Right ventricle myocardium inferior (tissue), 1 donor: ENCODE measurements at regions not wholly inside any gene's neighbourhood (a gene's known extent, or its start where the extent isn't known, plus 50 kb on each side); places are given as distances from the start of the nearest gene placed in this dataset.

Source experiments
- ATAC-seq: fragments of 200-7000 bp; cut with Tn5 transposase; one replicate; pipeline ENCODE4 v1.9.1; 2020; ENCODE audit warnings: mild to moderate bottlenecking, moderate library complexity
- DNase-seq: peaks from one replicate; pipeline ENCODE4 v3.0.0; 2021; ENCODE audit errors: missing footprints
- intact Hi-C: fragments of 100-400 bp; cut with DNase I; formaldehyde crosslinking; loops from one replicate; pipeline ENCODE4 v1.11.0; 2022
- donor health status: DM: no; HTN: yes; CAD: no; lungs with severe emphysema.

DNA sequence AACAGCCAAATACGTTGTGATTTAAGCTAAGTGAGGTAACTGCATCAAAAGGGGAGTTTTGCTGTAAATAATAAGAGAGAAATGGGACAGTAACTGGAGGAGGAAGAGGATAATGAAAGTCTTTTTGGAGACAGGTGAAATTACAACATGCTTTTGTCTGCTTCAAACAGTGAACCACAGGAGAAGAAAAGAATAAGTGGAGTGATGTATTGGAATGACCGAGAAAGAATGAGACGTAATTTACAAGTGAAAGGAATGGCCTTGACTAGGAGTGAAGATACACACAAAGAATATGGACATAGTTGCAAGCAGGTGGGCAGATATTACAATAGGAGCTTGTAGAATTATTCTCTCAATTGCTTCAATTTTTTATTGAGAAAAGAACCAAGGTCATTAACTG, 550.8 kb downstream of the DIPK2A start:
- no peak for ATAC-seq
- intact Hi-C loops, result no loop called here
- no peak for DNase-seq

DNA sequence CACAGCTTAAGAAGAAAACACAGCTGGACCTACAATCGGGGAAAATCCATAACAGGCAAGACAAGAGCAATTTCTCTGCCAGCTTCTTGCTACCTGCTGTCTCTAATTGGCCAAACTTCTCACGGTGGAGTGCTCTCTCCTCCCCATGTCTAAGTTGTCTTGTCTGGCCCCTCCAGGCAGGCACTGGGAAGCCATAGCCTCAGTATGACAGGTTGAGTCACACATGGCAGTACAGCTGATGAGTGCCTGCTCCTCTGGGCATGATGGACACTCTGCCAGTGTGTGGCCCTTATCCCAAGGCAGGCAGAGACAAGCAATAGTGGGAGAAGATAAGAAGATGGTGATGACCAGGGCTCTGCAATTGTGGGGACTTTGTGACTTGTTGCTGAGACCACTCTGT, 551.8 kb downstream of the DIPK2A start:
- intact Hi-C loops, result no loop called here
- DNase-seq (no peak), ATAC-seq (no peak)

DNA sequence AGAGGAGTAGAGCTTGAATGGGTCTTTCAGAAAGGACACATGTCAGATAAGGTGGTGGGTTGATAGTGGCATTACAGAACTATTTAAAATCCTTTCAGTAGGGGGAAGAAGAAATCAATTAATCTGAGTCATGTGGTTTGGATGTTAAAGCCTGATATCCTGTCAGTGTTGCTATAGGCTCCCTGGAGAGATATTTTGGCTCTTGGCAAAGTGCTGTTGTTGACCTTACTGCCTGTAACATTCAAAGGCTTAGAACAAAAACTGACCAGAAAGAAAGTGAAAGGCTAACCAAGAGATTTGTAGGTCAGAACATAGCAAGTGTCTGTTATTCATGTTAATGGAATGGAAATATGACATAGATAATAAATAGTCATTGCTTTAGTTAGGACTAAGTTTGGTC, 552.9 kb downstream of the DIPK2A start:
- no peak for ATAC-seq
- intact Hi-C loops, result no loop called here
- DNase-seq, result no peak

DNA sequence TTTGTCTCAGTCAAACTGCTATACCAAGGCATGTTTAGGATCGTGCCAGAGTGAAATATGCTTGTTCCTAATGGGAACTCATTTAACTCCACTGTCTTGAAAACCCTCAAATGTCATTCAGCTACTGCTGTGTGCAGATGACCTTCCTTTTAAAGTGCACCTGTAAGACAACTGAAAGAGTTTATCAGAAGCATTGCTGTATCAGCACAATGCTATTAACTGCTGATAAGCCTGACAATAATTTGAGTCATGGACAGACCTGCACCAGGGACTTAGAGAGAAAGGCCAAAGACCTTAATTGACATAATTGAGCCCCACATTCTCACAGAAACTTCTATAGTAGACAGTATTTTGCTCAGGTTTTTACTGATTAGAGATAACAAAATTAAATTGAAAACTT, 557.9 kb downstream of the DIPK2A start:
- DNase-seq, result no peak
- no peak for ATAC-seq
- intact Hi-C loops, result no loop called here

DNA sequence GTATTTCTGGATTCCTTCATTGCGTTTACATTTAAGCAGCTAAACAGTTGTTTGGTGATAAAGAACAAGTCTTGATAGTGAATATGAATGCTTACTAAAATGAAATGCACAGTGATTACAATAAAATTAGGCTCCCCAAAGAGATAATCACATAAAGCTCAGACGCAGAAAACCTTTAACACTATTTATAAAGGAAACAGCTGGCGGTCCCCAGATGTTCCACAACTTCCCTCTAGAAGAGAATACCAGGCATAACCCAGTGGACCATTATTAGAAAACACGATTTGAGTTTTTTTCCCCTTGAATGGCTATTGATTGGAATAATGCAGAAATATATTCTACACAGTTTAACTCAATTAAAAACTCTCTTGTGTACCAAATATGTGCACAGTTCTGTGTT, 573.2 kb downstream of the DIPK2A start:
- intact Hi-C loops, result no loop called here
- DNase-seq (no peak), ATAC-seq (no peak)

DNA sequence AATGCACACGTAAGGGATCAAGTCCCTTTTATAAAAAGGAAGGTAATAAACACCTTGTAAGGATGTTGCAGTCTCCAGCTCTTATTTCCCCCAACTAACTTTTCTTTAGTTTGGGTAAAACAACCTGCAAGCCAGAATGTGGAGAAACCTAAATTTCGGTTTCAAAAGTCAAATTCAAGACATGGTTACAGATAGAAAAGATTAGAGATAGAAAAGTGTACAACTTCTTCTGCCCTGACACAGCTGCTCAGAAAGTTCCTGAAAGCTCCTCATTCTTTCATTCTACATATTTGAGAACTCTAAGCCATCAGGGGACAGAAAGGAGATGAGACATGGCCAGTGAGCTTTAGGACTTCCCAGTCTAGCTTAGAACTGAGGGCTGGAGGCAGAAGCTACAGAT, 574.9 kb downstream of the DIPK2A start:
- ATAC-seq, result no peak
- no peak for DNase-seq
- intact Hi-C loops, result no loop called here

DNA sequence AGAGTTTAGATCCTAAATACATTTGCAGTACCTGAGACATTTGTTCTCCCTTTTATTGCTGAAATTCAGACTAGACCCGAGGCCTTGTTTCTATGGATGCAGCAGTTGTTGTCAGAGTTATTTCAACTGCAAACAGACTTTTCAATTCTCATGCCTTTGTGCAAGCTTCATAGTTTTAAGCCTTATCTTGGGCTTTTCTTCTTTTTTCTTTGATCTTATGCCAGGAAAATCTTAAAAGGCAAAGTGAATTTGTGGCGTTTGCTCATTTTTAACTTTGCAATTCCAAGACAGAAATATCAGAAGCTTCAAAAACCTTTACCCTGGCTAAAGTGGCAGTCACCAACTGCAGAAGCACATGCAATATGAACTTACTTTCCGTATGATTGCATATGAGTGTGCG, 576.7 kb downstream of the DIPK2A start:
- no peak for ATAC-seq
- intact Hi-C loops, result no loop called here
- DNase-seq, result no peak

DNA sequence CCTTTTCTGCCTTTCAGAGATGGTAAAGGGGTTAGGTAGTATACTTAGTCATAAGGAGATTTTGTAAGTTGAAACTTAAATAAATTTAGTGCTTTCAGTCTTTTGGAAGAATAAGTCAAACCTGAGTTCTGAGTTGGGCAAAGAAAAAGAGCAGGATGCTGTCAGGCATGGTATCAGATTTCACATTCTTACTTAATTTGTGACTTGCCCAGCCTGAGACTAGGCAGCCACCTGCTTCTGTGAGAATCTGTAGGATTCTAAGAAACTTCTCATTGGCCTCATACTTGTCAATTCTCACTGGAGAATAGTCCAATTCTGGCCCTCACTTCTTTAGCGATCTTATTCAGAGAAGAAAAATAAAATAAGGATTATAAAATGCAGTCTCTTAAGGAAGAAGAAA, 577.5 kb downstream of the DIPK2A start:
- DNase-seq (no peak), ATAC-seq (no peak)
- intact Hi-C loops, result no loop called here

DNA sequence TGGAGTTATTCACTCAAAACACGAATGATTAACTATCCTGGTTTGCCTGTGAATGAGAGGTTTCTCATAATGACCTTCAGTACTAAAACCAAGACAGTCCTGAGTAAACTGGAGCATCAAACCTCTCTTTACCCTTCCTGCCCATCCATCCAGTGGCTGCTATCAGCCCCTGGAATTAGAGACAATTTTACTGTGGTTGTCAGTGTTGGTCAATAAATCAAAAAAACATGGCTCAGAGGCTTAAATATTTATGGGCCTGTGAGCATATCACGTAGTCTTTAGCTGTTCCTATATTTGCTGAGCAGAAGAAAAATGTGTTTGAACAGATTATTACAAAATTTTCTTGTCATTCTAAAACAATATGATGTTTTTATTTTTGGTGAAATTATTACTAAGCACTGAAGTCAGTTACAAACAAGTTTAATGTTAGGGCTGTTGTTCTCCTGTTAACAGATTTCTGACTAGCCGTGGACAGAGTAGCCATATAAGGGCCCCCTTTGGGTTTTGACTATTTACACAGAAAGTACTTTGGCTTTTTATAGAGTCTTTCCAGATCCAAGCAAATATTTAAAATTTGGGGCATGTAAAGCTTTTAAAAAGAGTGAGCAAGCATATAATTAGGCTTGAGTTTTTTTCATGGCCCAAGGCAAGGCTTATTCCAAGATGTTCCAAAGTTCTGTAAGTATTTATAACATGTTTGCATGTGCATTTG, 580.9 kb downstream of the DIPK2A start:
- no peak for DNase-seq
- no peak for ATAC-seq
- intact Hi-C loops, result no loop called here

DNA sequence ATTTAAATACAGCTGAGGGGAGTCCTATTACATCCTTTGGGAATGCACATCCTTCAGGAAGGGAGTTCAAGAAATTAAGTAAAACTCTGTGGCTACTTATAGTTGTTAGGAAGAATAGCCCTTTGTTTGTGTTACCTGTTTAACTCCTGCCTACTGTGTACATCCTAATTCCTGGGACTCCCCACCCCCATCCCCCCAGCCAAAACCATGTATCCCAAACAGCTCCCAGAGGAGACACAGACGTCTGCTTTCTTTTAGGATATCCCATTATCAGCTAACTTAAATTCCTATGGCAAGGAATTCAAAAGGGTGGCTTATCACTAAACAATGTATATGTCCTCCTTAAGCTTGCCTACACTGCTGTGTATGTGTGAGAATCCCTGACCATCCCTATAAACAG, 581.7 kb downstream of the DIPK2A start:
- intact Hi-C loops, result no loop called here
- DNase-seq, result no peak
- no peak for ATAC-seq

DNA sequence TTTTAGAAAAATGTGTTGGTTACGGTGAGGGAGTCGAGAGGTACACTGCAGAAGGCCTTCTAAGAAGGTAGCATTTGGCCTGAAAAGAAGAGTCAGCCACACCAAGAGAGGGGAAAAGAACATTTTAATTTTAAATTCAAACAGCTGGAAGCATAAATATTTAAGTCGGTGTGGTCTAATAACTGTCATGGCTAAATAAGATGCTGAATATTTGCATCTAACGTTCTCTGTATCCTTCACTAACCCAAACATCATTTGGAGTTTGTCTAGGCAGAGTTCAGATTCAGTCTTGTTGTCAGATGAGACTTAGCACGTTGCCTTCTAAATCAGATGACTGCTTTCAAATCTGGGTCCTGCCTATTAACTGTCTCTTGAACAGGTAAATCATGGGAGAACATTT, 583.3 kb downstream of the DIPK2A start:
- DNase-seq (no peak), ATAC-seq (no peak)
- intact Hi-C loops, result no loop called here

DNA sequence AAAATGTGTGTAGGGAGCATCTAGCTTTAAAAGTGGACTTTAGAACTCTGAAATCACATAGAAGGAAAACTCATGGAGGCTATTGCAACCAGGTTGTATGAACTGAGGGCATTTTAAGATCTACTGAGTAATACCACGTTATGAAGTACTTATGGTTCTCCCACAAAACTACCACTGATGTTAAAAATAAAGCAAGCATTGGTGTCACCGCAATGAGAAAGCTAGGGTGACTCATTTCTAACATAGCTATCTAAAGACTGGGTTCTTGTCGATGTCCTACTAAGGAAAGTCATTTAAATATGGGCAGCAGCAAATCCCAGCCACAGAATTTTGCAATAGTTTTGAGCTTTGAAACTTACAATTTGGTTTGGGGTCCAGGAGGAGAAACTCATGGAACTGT, 584.8 kb downstream of the DIPK2A start:
- ATAC-seq, result no peak
- intact Hi-C loops, result no loop called here
- DNase-seq, result no peak

DNA sequence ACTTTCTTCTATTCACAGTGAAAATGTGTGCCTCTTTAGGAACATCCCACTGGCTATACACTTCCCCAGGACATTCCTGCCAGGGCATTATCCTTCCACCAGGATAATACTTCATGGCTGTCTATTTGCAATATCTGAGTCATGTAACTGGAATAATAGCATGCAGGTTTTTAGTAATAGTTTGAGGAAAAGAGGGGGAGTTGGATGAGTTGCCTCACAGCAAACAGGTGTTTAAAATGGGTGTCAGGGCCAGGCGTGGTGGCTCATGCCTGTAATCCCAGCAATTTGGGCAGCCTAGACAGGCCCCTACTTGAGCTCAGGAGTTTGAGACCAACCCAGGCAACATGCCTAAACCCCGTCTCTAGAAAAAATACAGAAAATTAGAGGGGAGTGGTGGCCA, 585.9 kb downstream of the DIPK2A start:
- DNase-seq, result no peak
- no peak for ATAC-seq
- intact Hi-C loops, result no loop called here

DNA sequence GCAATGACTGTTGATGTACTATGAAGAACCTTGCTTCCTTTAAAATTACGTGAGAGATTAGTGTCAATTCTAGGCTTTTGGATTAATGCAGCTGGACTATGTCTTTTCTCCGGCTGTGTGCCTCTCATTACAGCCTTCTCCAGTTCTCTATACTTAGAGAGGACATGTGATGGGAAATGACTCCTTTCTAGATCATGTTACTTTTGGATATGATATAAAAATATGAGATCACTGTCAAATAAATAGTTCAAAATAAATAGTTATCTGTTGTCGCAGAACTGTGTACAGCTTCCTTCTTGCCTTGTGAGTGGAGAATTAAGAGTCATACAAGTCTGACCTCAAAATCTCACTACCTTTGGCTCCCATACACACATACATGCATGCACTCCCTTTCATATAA, 592.4 kb downstream of the DIPK2A start:
- DNase-seq (no peak), ATAC-seq (no peak)
- intact Hi-C loops, result no loop called here

DNA sequence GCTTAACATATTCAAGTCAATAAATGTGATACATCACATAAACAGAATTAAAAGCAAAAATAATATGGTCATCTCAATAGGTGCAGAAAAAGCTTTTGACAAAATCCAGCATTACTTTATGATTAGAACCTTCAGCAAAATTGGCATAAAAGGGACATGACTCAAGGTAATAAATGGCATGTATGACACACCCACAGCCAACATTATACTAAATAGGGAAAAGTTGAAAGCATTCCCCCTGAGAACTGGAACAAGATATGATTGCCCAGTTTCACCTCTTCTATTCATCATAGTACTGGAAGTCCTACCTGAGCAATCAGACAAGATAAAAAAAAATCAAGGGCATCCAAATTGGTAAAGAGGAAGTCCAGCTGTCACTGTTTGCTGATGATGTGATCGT, 594.7 kb downstream of the DIPK2A start:
- DNase-seq, result no peak
- ATAC-seq, result no peak
- intact Hi-C loops, result no loop called here

DNA sequence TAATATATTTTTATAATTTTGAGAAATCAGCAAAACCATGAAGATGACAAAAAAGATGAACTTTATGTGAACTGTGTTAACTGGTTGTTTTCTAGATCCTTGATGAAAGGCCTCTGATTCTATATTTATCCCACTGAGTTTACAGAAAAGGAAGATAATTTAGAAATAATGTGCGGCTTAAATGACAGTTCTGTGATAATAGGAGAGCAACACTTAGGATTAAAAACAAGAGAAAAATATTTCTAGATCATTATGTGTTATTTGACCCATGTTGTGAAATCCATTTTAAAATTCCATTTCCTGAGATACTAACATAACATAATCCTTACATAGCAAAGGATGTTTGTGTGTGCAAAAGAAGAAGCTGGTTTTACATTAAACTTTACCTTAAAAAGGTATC, 598.0 kb downstream of the DIPK2A start:
- ATAC-seq, result no peak
- no peak for DNase-seq
- intact Hi-C loops, result no loop called here

DNA sequence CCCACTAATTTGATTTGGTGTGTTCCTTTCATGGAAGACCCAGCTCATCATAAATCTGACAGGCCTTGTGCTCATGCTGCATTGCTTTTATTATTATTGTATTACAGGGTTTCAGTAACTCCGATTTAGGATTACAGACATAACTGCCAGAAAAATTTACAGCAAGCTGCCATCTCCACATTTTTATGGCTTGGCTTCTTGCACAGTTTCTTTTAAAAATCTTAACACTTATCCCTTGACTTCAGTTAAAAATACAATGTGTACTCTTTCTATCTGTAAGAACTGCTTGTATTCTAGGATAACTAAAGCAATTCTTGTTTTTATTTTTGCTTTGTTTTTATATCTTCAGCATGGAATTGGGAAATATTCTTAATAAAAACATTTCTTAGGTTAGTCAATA, 612.2 kb downstream of the DIPK2A start:
- intact Hi-C loops, result no loop called here
- DNase-seq (no peak), ATAC-seq (no peak)

DNA sequence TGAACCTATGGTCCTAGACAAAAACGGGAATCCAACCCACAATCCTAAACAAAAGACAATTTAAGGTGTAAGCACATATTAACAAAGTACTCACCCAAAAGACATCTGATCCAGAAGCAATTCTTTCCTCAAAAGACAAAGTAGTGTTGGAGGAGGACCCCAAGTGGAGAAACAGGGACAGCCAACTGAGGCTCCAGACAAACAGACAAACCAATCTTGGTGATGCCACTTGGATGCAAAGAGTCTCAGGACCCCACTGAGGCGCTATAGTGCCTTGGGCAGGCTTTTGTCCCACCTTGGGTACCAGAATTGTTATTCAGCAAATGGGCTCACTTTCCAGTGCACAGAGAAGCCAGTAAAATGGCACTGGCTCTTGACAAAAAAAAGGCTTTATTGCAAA, 613.8 kb downstream of the DIPK2A start:
- intact Hi-C loops, result no loop called here

DNA sequence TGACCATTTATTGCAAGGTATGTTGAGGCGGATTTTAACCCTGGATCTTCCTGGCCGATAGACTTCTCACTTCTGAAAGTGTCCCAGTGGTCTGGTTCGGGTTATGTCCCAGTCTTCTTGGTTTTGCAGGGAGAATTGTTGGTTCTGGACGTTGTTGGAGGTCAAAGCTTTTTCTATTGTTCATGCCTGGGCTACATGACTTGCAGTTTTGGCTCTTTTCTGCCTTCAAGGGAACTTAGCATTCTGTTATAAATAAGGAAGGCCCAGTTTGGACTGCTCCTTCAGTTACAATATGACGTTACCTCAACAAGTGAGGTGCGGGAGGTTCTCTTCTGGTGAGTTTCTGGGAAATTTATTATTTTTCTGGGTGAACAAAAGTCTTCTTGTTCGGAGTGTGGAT, 614.3 kb downstream of the DIPK2A start:
- DNase-seq (no peak), ATAC-seq (no peak)
- intact Hi-C loops, result no loop called here

More for the DNA sequence above, 613.8 kb downstream of the DIPK2A start:
- no peak for ATAC-seq
- no peak for DNase-seq

DNA sequence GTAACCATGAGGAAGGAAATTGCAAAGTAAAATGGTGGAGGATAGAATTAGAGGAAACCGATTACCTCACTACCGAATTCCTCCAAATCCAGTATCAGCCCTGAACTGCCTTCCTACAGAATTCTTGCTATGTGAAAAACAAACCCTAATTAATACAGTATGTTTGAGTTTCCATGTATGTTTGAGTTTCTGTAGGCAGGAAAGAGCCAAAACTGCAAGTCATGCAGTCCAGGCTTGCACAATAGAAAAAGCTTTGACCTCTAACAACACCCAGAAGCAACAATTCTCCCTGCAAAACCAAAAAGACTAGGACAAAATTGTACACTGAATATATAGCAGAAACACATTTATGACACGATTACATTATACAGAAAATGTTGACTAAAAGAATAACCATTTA, 614.8 kb downstream of the DIPK2A start:
- intact Hi-C loops, result no loop called here
- no peak for ATAC-seq
- no peak for DNase-seq

DNA sequence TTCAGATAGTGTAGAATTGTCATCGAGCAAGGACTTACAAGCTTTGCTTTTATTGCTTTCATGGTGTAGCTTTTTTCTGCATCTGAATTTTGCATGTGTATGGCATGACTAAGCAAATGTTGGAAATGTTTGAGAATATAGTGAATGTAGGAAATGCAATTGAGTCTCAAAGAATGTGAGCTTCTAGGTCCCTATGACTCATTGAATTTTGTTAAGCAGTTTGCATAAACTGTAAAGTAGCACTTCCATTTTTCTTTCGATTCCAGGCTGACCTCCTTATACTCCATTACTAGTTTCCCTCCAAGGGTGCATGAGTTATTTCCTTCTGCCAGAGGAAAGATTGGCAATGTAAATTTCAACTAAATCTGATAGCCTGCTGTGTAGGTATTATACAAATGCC, 619.2 kb downstream of the DIPK2A start:
- ATAC-seq (no peak), DNase-seq (no peak)
- intact Hi-C loops, result no loop called here

DNA sequence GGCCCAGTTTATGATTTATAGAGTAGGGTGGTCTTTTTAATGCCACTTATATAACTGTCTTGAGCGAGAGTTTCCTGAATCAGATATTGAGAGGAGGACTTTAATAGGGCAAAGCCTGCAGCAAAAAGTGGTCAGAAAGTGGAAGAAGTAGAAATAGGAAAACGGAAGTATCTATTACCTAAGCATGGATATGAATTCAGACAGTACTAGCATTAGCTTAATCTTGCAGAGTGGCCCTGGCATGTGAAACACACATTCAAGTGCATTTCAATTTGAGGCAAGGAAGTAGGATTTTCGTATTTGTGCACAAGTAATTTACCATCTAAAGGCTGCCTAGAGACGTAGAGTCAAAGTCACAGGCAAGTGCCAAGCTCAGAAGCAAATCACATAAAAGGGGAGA, 622.3 kb downstream of the DIPK2A start:
- ATAC-seq, result no peak
- DNase-seq, result no peak
- intact Hi-C loops, result no loop called here
